Keratinocyte (primary cell): ENCODE measurements at regions not wholly inside any gene's neighbourhood (a gene's known extent, or its start where the extent isn't known, plus 50 kb on each side); places are given as distances from the start of the nearest gene placed in this dataset.
"Not testable (repeated sequence)": the region's sequence is repeated elsewhere in the genome, so short reads cannot be mapped to it uniquely, and the experiment has no call there.

Experiments
- DNase-seq: peaks from one replicate; pipeline ENCODE4 v3.0.0-alpha.2; 2011; ENCODE audit warnings: low read depth, missing footprints, low spot score
- FAIRE-seq: peaks from 2 replicates; lab custom pipeline; 2011; peaks lifted over from hg19 to GRCh38; lab: Jason Lieb, UNC
- H2AFZ ChIP-seq: 2 replicates; pipeline ENCODE4 v1.6.0; 2012; ENCODE audit warnings: low read length, control low read depth, inconsistent platforms; ENCODE audit not compliant: control insufficient read depth
- H3K27ac ChIP-seq: 2 replicates; pipeline ENCODE4 v1.5.1; 2011; ENCODE audit warnings: low read length; ENCODE audit not compliant: control insufficient read depth, insufficient read depth
- H3K27me3 ChIP-seq: 3 replicates; pipeline ENCODE4 v1.6.0; 2011; ENCODE audit warnings: low read length; ENCODE audit not compliant: control insufficient read depth, insufficient read depth; ENCODE audit errors: extremely low read depth
- H3K36me3 ChIP-seq, 2 experiments: 2 replicates in 1 of 2; 3 replicates in 1 of 2; pipeline ENCODE4 v1.5.1; 2011; ENCODE audit warnings: low read length in 2 of 2, mild to moderate bottlenecking in 1 of 2; ENCODE audit not compliant: control insufficient read depth in 2 of 2, insufficient read depth in 2 of 2; ENCODE audit errors: extremely low read depth in 1 of 2
- H3K4me1 ChIP-seq: 3 replicates; pipeline ENCODE4 v1.5.1; 2011; ENCODE audit warnings: low read length; ENCODE audit not compliant: control insufficient read depth, insufficient read depth; ENCODE audit errors: extremely low read depth
- H3K4me2 ChIP-seq: 3 replicates; pipeline ENCODE4 v1.6.0; 2011; ENCODE audit warnings: low read depth, low read length; ENCODE audit not compliant: control insufficient read depth, insufficient read depth; ENCODE audit errors: extremely low read depth
- H3K4me3 ChIP-seq, 3 experiments: fragments of 200-600 bp in 1 of 3; sonication (generic) in 1 of 3; 2 replicates in 2 of 3; 3 replicates in 1 of 3; pipeline ENCODE4 v1.5.1; 2011 to 2016; ENCODE audit warnings: low read length in 3 of 3, mild to moderate bottlenecking in 3 of 3, control low read depth in 2 of 3, inconsistent platforms in 1 of 3, low read depth in 1 of 3, mixed read lengths in 1 of 3, mixed run types in 1 of 3, moderate library complexity in 1 of 3; ENCODE audit not compliant: control insufficient read depth in 2 of 3, insufficient read depth in 2 of 3; ENCODE audit errors: extremely low read depth in 1 of 3
- H3K79me2 ChIP-seq: 2 replicates; pipeline ENCODE4 v1.6.0; 2012; ENCODE audit warnings: low read length; ENCODE audit not compliant: control insufficient read depth, insufficient read depth
- H3K9ac ChIP-seq: 3 replicates; pipeline ENCODE4 v1.6.0; 2011; ENCODE audit warnings: low read length; ENCODE audit not compliant: control insufficient read depth, insufficient read depth; ENCODE audit errors: extremely low read depth
- H3K9me1 ChIP-seq: 3 replicates; pipeline ENCODE4 v1.6.0; 2011; ENCODE audit warnings: low read length; ENCODE audit not compliant: control insufficient read depth, insufficient read depth; ENCODE audit errors: extremely low read depth
- H3K9me3 ChIP-seq: 2 replicates; pipeline ENCODE4 v1.5.1; 2012; ENCODE audit warnings: low read depth, low read length; ENCODE audit not compliant: control insufficient read depth
- H4K20me1 ChIP-seq: 3 replicates; pipeline ENCODE4 v1.6.0; 2011; ENCODE audit warnings: low read length; ENCODE audit not compliant: control insufficient read depth, insufficient read depth; ENCODE audit errors: extremely low read depth
- CTCF ChIP-seq, 3 experiments: IDR thresholded peaks in 1 of 3; conservative IDR thresholded peaks in 1 of 3; optimal IDR thresholded peaks in 1 of 3; 2 replicates in 2 of 3; 3 replicates in 1 of 3; pipeline versions ENCODE3 to v1.5.1; 2011; ENCODE audit warnings: low read length in 3 of 3, mild to moderate bottlenecking in 3 of 3, moderate library complexity in 2 of 3, control low read depth in 1 of 3, inconsistent platforms in 1 of 3; ENCODE audit not compliant: insufficient read depth in 2 of 3; ENCODE audit errors: extremely low read depth in 1 of 3
- EZH2 ChIP-seq: IDR thresholded peaks from one replicate; pipeline ENCODE4 v1.6.1; 2012; ENCODE audit warnings: inconsistent platforms, mild to moderate bottlenecking, low read length, moderate library complexity
- dilution Hi-C: fragments of 300-500 bp; cut with MboI; formaldehyde crosslinking; loops from one replicate; pipeline ENCODE4 v1.7.0; 2020; ENCODE audit warnings: low sequenced_read_pairs; ENCODE audit not compliant: extremely low pct_ligation_motif_present

DNA sequence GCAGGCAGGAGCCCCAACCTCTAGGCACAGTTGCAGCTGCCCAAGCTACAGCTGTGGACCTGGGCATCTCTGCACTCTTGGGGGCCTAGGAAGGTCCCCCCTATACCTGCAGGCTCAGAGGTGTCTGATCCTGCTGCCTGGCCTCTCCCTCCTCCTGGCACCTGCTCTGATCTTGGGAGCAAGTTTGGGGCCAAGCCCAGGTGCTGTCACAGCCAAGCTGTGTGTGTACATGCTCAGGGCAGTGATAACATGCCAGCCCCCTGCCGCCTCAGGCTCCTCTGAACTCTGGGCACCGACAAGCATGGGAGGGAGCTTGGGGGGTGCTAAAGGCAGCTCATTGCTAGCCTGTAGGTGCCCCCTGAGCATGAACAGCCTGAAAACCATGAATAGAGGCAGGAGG, 829.6 kb upstream of the VRK2 start:
- Histone ChIP-seq H3K36me3 (no peaks in the 10 kb centered on the region), H3K9me3 (no peaks in the 10 kb centered on the region), H4K20me1 (no peaks in the 10 kb centered on the region), H3K27me3 (no peaks in the 10 kb centered on the region), H3K27ac (no peak overlapping the region), H3K4me3 (no peak overlapping the region), H2AFZ (no peak overlapping the region), H3K9ac (no peak overlapping the region), H3K4me2 (no peak overlapping the region), H3K9me1 (no peaks in the 10 kb centered on the region), H3K79me2 (no peaks in the 10 kb centered on the region), H3K4me1 (no peaks in the 10 kb centered on the region)
- dilution Hi-C loops, result no loop called here
- TF ChIP-seq EZH2 (no peak), CTCF (optimal IDR thresholded peaks at IDR 0.05 in 1 of 3, IDR thresholded peaks at IDR 0.05 in 1 of 3, conservative IDR thresholded peaks at IDR 0.05 in 1 of 3; ENCODE audit: extremely low read depth in 1 of 3, insufficient read depth in 2 of 3, low read length in 3 of 3) (no peak)
- FAIRE-seq (no peak), DNase-seq (no peak)

DNA sequence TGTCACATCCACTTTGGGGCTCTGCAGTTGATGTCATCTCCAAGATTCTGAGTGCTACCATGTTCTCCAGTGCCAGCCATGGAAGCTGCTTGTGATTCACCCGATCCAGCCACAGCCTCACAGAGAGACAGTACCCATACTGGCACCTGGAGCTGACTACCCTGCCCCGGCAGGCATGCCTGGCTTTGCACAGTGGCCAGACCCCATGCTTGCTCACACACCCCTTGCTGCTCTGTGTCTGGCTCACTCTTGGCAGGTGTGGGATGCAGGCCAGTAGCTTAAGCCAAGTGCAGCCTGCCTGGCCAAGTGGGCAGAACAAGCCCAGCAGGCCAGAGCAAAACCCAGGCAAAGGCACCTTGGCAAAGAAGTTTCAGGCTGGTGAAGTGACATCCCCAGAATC, 828.4 kb upstream of the VRK2 start:
- Histone ChIP-seq H3K79me2 (no peaks in the 10 kb centered on the region), H3K9me1 (no peaks in the 10 kb centered on the region), H3K4me2 (no peak overlapping the region), H3K9me3 (no peaks in the 10 kb centered on the region), H3K36me3 (no peaks in the 10 kb centered on the region), H3K4me1 (no peaks in the 10 kb centered on the region), H3K4me3 (no peak overlapping the region), H3K27me3 (no peaks in the 10 kb centered on the region), H3K9ac (no peak overlapping the region), H4K20me1 (no peaks in the 10 kb centered on the region), H3K27ac (no peak overlapping the region), H2AFZ (no peak overlapping the region)
- dilution Hi-C loops, result no loop called here
- no peak for DNase-seq
- FAIRE-seq, result no peak
- TF ChIP-seq CTCF (optimal IDR thresholded peaks at IDR 0.05 in 1 of 3, IDR thresholded peaks at IDR 0.05 in 1 of 3, conservative IDR thresholded peaks at IDR 0.05 in 1 of 3; ENCODE audit: extremely low read depth in 1 of 3, insufficient read depth in 2 of 3, low read length in 3 of 3) (no peak), EZH2 (no peak)

DNA sequence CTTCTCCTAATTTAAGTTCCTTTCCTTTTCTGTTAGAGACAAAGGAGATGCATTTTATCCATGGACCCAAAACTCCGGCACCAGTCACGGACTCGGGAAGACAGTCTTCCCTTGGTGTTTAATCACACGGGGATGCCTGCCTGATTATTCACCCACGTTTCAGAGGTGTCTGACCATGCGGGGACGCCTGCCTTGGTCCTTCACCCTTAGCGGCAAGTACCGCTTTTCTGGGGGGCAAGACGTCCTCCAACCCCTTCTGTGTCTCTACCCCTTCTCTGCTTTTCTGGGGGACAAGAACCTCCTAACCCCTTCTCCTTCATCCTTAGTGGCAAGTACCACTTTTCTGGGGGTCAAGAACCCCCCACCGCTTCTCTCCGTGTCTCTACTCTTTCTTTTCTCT, 816.9 kb upstream of the VRK2 start:
- DNase-seq, H3K79me2 ChIP-seq, H3K36me3 ChIP-seq, H3K9me3 ChIP-seq, H3K4me3 ChIP-seq, dilution Hi-C loops, H3K4me2 ChIP-seq, H3K27ac ChIP-seq, H2AFZ ChIP-seq, H4K20me1 ChIP-seq, H3K9ac ChIP-seq, H3K9me1 ChIP-seq, H3K27me3 ChIP-seq, FAIRE-seq, H3K4me1 ChIP-seq: not testable (repeated sequence)

GRCh38 chr2:57232341-57232740, 814.3 kb upstream of the VRK2 start:
- H3K27me3 ChIP-seq, H3K36me3 ChIP-seq, H3K4me2 ChIP-seq, H3K4me3 ChIP-seq, H3K9ac ChIP-seq, H3K4me1 ChIP-seq, dilution Hi-C loops, H2AFZ ChIP-seq, H3K9me3 ChIP-seq, H3K9me1 ChIP-seq, H3K79me2 ChIP-seq, FAIRE-seq, H4K20me1 ChIP-seq, H3K27ac ChIP-seq, DNase-seq: not testable (repeated sequence)
